ENCODE measurements at regions not wholly inside any gene's neighbourhood (a gene's known extent, or its start where the extent isn't known, plus 50 kb on each side); places are given as distances from the start of the nearest gene placed in this dataset.

DNA sequence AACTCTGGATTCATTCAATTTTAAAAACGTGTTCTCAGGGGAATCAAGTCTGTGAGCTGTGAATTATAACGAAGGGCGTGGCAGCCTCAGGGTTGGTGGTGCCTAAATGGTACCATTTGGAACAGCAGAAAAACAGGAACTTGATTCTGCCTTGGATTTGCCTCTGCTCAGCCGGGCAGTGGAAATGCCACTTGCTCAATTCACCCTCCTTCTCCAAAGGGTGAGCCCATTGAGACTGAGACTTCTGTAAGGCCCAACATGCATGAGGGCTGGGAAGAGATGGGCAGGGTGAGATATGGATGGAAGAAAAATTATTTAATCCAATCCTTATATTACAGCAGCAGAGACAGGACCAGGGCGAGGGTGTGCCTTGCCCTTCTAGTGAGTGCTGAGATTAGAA, 107.1 kb upstream of the HABP2 start:
- TF ChIP-seq, protein P1, sequence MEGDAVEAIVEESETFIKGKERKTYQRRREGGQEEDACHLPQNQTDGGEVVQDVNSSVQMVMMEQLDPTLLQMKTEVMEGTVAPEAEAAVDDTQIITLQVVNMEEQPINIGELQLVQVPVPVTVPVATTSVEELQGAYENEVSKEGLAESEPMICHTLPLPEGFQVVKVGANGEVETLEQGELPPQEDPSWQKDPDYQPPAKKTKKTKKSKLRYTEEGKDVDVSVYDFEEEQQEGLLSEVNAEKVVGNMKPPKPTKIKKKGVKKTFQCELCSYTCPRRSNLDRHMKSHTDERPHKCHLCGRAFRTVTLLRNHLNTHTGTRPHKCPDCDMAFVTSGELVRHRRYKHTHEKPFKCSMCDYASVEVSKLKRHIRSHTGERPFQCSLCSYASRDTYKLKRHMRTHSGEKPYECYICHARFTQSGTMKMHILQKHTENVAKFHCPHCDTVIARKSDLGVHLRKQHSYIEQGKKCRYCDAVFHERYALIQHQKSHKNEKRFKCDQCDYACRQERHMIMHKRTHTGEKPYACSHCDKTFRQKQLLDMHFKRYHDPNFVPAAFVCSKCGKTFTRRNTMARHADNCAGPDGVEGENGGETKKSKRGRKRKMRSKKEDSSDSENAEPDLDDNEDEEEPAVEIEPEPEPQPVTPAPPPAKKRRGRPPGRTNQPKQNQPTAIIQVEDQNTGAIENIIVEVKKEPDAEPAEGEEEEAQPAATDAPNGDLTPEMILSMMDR (IDR thresholded peaks at IDR 0.05) = no peak
- TF ChIP-seq POLR2A (IDR thresholded peaks at IDR 0.05) = no peak
